PC-9 (cell line): ENCODE measurements at regions not wholly inside any gene's neighbourhood (a gene's known extent, or its start where the extent isn't known, plus 50 kb on each side); places are given as distances from the start of the nearest gene placed in this dataset.
A peak's percentile ranks its signal among the peaks of the same experiment; 100 is the strongest.

Experiments used
- BruUV-seq: library from RNA; stranded (reverse); fragments of 400-500 nt; replicated peaks from 2 replicates; lab custom pipeline; 2021; lab: Mats Ljungman, UMichigan
- CTCF ChIA-PET: fragments of 300-600 bp; sonication (Branson Sonifier 250); formaldehyde crosslinking; loops from one replicate; lab custom pipeline; 2022; ENCODE audit warnings: antibody characterized with exemption; lab: Charles Lee
- POLR2A ChIA-PET: fragments of 300-600 bp; sonication (Branson Sonifier 250); formaldehyde crosslinking; loops from one replicate; lab custom pipeline; 2022; ENCODE audit warnings: antibody characterized with exemption; ENCODE audit not compliant: unreplicated experiment; lab: Charles Lee
- DNase-seq, 2 experiments: peaks; one replicate each; pipeline versions ENCODE4 v3.0.0 to v3.0.0-alpha.2; 2015 to 2022; ENCODE audit warnings: mixed read lengths in 1 of 2
- H2AFZ ChIP-seq: fragments of 200-600 bp; sonication (generic); 2 replicates; pipeline ENCODE4 v1.8.1; 2017; ENCODE audit warnings: antibody characterized with exemption
- H3F3A ChIP-seq: fragments of 200-600 bp; sonication (generic); 2 replicates; pipeline ENCODE4 v1.8.1; 2017; ENCODE audit warnings: antibody characterized with exemption, mild to moderate bottlenecking, low read depth; ENCODE audit not compliant: insufficient read depth
- H3K27ac ChIP-seq: fragments of 200-600 bp; sonication (generic); 2 replicates; pipeline ENCODE4 v1.6.1; 2016; ENCODE audit warnings: mixed run types
- H3K27me3 ChIP-seq: fragments of 200-600 bp; sonication (generic); 2 replicates; pipeline ENCODE4 v1.6.1; 2016; ENCODE audit warnings: low read depth, mixed run types; ENCODE audit not compliant: insufficient read depth
- H3K36me3 ChIP-seq: fragments of 200-600 bp; sonication (generic); 2 replicates; pipeline ENCODE4 v1.6.1; 2016; ENCODE audit warnings: low read depth, mixed run types
- H3K4me1 ChIP-seq: fragments of 200-600 bp; sonication (generic); replicated peaks from 2 replicates; pipeline ENCODE4 v1.6.1; 2016; ENCODE audit warnings: mixed run types; ENCODE audit not compliant: insufficient read depth
- H3K4me2 ChIP-seq: fragments of 200-600 bp; sonication (generic); 2 replicates; pipeline ENCODE4 v1.6.1; 2017; ENCODE audit warnings: mixed run types
- H3K4me3 ChIP-seq: fragments of 200-600 bp; sonication (generic); 2 replicates; pipeline ENCODE4 v1.6.1; 2016; ENCODE audit warnings: mixed run types
- H3K79me2 ChIP-seq: fragments of 200-600 bp; sonication (generic); 2 replicates; pipeline ENCODE4 v1.6.1; 2017; ENCODE audit warnings: low read depth, mixed run types
- H3K9me2 ChIP-seq: fragments of 200-600 bp; sonication (generic); 2 replicates; pipeline ENCODE4 v1.8.1; 2017; ENCODE audit warnings: mild to moderate bottlenecking; ENCODE audit not compliant: insufficient read depth
- H3K9me3 ChIP-seq: fragments of 200-600 bp; sonication (generic); 2 replicates; pipeline ENCODE4 v1.8.1; 2016; ENCODE audit warnings: low read depth; ENCODE audit not compliant: insufficient read depth
- H4K20me1 ChIP-seq: fragments of 200-600 bp; sonication (generic); 2 replicates; pipeline ENCODE4 v1.8.1; 2017; ENCODE audit not compliant: insufficient read depth
- CTCF ChIP-seq: fragments of 200-600 bp; sonication (generic); conservative IDR thresholded peaks from 2 replicates; pipeline ENCODE4 v1.6.1; 2017; ENCODE audit warnings: mixed run types, antibody characterized with exemption, mild to moderate bottlenecking, moderate library complexity
- EZH2 ChIP-seq: fragments of 200-600 bp; sonication (generic); IDR thresholded peaks from 2 replicates; pipeline ENCODE4 v1.8.0; 2017; ENCODE audit warnings: antibody characterized with exemption, low read depth
- intact Hi-C: fragments of 100-400 bp; cut with micrococcal nuclease; formaldehyde crosslinking; loops from one replicate; pipeline ENCODE4 v1.10.0; 2022; ENCODE audit not compliant: unreplicated experiment

- Histone ChIP-seq H3K9me3 (no peaks in the 10 kb centered on the region), H2AFZ (no peak overlapping the region), H3F3A (peaks cover 42% of the 10 kb centered on the region), H3K79me2 (peaks cover 61% of the 10 kb centered on the region), H4K20me1 (no peaks in the 10 kb centered on the region), H3K4me3 (no peak overlapping the region), H3K4me2 (peak overlapping the region; percentile 23; the same call in 1 of the 2 replicates), H3K4me1 (peaks cover 25% of the 10 kb centered on the region), H3K27ac (peak overlapping the region; percentile 79), H3K9me2 (no peaks in the 10 kb centered on the region), H3K36me3 (peaks cover 23% of the 10 kb centered on the region; the same call in 1 of the 2 replicates), H3K27me3 (no peaks in the 10 kb centered on the region)
- ChIA-PET CTCF (no interaction called here), POLR2A (no interaction called here)
- intact Hi-C loops: no loop called here
- TF ChIP-seq EZH2 (no peak), CTCF (no peak)
- peak in 1 of 2 experiments; percentile 77 for DNase-seq
- BruUV-seq: no TSS peak
These were observed 191.3 kb upstream of the KLF14 start for GRCh38 chr7:130925136-130925794.

GRCh38 chr7:130926001-130926691 is 192.1 kb upstream of the KLF14 start:
- no peak for TF ChIP-seq CTCF
- no peak for TF ChIP-seq EZH2
- Histone ChIP-seq H3K9me3 (no peaks in the 10 kb centered on the region), H3K27ac (peak overlapping the region; percentile 79), H4K20me1 (no peaks in the 10 kb centered on the region), H2AFZ (no peak overlapping the region), H3K4me1 (peaks cover 25% of the 10 kb centered on the region), H3K4me3 (no peak overlapping the region), H3K79me2 (peaks cover 67% of the 10 kb centered on the region), H3K9me2 (no peaks in the 10 kb centered on the region), H3K36me3 (peaks cover 23% of the 10 kb centered on the region; the same call in 1 of the 2 replicates), H3K27me3 (no peaks in the 10 kb centered on the region), H3F3A (peaks cover 42% of the 10 kb centered on the region), H3K4me2 (peak overlapping the region; percentile 15; the same call in 1 of the 2 replicates)
- ChIA-PET CTCF (no interaction called here), POLR2A (no interaction called here)
- no peak for DNase-seq
- no TSS peak for BruUV-seq
- intact Hi-C loops: no loop called here

- no peak overlapping the region for H3K27ac ChIP-seq
- no TSS peak for BruUV-seq
- no peaks in the 10 kb centered on the region for H3K27me3 ChIP-seq
- H3K9me3 ChIP-seq: no peaks in the 10 kb centered on the region
- no peaks in the 10 kb centered on the region for H3K9me2 ChIP-seq
- ChIA-PET POLR2A (interaction anchor here (0.6 kb wide), 1 partner anchor 620 kb away, joined by 14 read pairs; no protein-coding TSS in a partner anchor), CTCF (no interaction called here)
- no peaks in the 10 kb centered on the region for H4K20me1 ChIP-seq
- no peak overlapping the region for H2AFZ ChIP-seq
- peaks cover 23% of the 10 kb centered on the region; the same call in 1 of the 2 replicates for H3K36me3 ChIP-seq
- DNase-seq: no peak
- H3F3A ChIP-seq: peaks cover 43% of the 10 kb centered on the region
- peaks cover 76% of the 10 kb centered on the region for H3K79me2 ChIP-seq
- no peak overlapping the region for H3K4me3 ChIP-seq
- H3K4me1 ChIP-seq: peaks cover 25% of the 10 kb centered on the region
- intact Hi-C loops: no loop called here
- TF ChIP-seq EZH2 (no peak), CTCF (no peak)
- no peak overlapping the region for H3K4me2 ChIP-seq
These were observed 193.1 kb upstream of the KLF14 start for GRCh38 chr7:130927062-130927461.
